ENCODE measurements at regions not wholly inside any gene's neighbourhood (a gene's known extent, or its start where the extent isn't known, plus 50 kb on each side); places are given as distances from the start of the nearest gene placed in this dataset.

GRCh38 chr6:6911391-6911790, 196.4 kb upstream of the RREB1 start:
- no peaks in the 10 kb centered on the region for H3K36me3 ChIP-seq (ENCODE audit: control insufficient read depth in 1 of 2, insufficient read depth in 2 of 2, low read length in 2 of 2)
- peaks cover 11% of the 10 kb centered on the region for H3K79me1 ChIP-seq (ENCODE audit: low read length)
- H2BK5ac ChIP-seq (ENCODE audit: low read depth, low read length, poor library complexity): no peak overlapping the region
- H3K27me3 ChIP-seq (ENCODE audit: insufficient read depth, low read length): no peaks in the 10 kb centered on the region
- H3K9me3 ChIP-seq (ENCODE audit: insufficient read depth, low read depth, low read length): no peaks in the 10 kb centered on the region
- H4K91ac ChIP-seq (ENCODE audit: low read depth, low read length): no peak overlapping the region
- H3K4ac ChIP-seq (ENCODE audit: low read depth, low read length): no peak overlapping the region
- no peak overlapping the region for H2BK120ac ChIP-seq (ENCODE audit: insufficient read depth, low read length, poor library complexity)
- H4K12ac ChIP-seq (ENCODE audit: low read depth, low read length): no peak overlapping the region
- WGBS (ENCODE audit: extremely low coverage, insufficient coverage, insufficient read length): no CpG with 5 or more reads among the region's 5 CpGs
- peaks cover 4 to 5% of the 10 kb centered on the region in 2 experiments for H3K4me1 ChIP-seq (ENCODE audit: control insufficient read depth in 1 of 2, insufficient read depth in 2 of 2, low read length in 2 of 2)
- H4K8ac ChIP-seq (ENCODE audit: low read depth, low read length): no peak overlapping the region
- H3K9ac ChIP-seq (ENCODE audit: low read length): no peak overlapping the region
- no peak overlapping the region for H3K4me2 ChIP-seq (ENCODE audit: low read length)
- no peaks in the 10 kb centered on the region for H3K79me2 ChIP-seq (ENCODE audit: control insufficient read depth, insufficient read depth, low read length, poor library complexity)
- no peak overlapping the region for H3K23ac ChIP-seq (ENCODE audit: low read length)
- H2AFZ ChIP-seq (ENCODE audit: insufficient read depth, low read length, poor library complexity): no peak overlapping the region
- DNase-seq: no peak
- no peak overlapping the region for H3K18ac ChIP-seq (ENCODE audit: low read length)
- H3K4me3 ChIP-seq (ENCODE audit: low read depth, low read length): no peak overlapping the region
- H2BK12ac ChIP-seq (ENCODE audit: low read length): no peak overlapping the region
- no peak overlapping the region for H2AK5ac ChIP-seq (ENCODE audit: low read length)
- H3K14ac ChIP-seq (ENCODE audit: low read length): no peak overlapping the region
- H3K27ac ChIP-seq (ENCODE audit: low read depth, low read length): no peak overlapping the region

- no peak overlapping the region for H3K18ac ChIP-seq (ENCODE audit: low read length)
- DNase-seq: no peak
- H2AK5ac ChIP-seq (ENCODE audit: low read length): no peak overlapping the region
- no peak overlapping the region for H3K4ac ChIP-seq (ENCODE audit: low read depth, low read length)
- no peak overlapping the region for H4K8ac ChIP-seq (ENCODE audit: low read depth, low read length)
- no peaks in the 10 kb centered on the region for H3K27me3 ChIP-seq (ENCODE audit: insufficient read depth, low read length)
- H2AFZ ChIP-seq (ENCODE audit: insufficient read depth, low read length, poor library complexity): no peak overlapping the region
- no peak overlapping the region for H2BK5ac ChIP-seq (ENCODE audit: low read depth, low read length, poor library complexity)
- H3K23ac ChIP-seq (ENCODE audit: low read length): no peak overlapping the region
- H3K27ac ChIP-seq (ENCODE audit: low read depth, low read length): no peak overlapping the region
- no peak overlapping the region for H3K4me2 ChIP-seq (ENCODE audit: low read length)
- H3K4me1 ChIP-seq (ENCODE audit: control insufficient read depth in 1 of 2, insufficient read depth in 2 of 2, low read length in 2 of 2): peaks cover 12 to 13% of the 10 kb centered on the region in 2 experiments
- H2BK120ac ChIP-seq (ENCODE audit: insufficient read depth, low read length, poor library complexity): no peak overlapping the region
- H3K36me3 ChIP-seq (ENCODE audit: control insufficient read depth in 1 of 2, insufficient read depth in 2 of 2, low read length in 2 of 2): no peaks in the 10 kb centered on the region
- H3K79me2 ChIP-seq (ENCODE audit: control insufficient read depth, insufficient read depth, low read length, poor library complexity): no peaks in the 10 kb centered on the region
- no CpG with 5 or more reads among the region's 11 CpGs for WGBS (ENCODE audit: extremely low coverage, insufficient coverage, insufficient read length)
- H2BK12ac ChIP-seq (ENCODE audit: low read length): no peak overlapping the region
- no peak overlapping the region for H4K91ac ChIP-seq (ENCODE audit: low read depth, low read length)
- no peak overlapping the region for H3K14ac ChIP-seq (ENCODE audit: low read length)
- peaks cover 14% of the 10 kb centered on the region for H3K79me1 ChIP-seq (ENCODE audit: low read length)
- no peak overlapping the region for H4K12ac ChIP-seq (ENCODE audit: low read depth, low read length)
- H3K9me3 ChIP-seq (ENCODE audit: insufficient read depth, low read depth, low read length): no peaks in the 10 kb centered on the region
- no peak overlapping the region for H3K4me3 ChIP-seq (ENCODE audit: low read depth, low read length)
- H3K9ac ChIP-seq (ENCODE audit: low read length): no peak overlapping the region
Measured at GRCh38 chr6:6912817-6913744, 194.7 kb upstream of the RREB1 start.

GRCh38 chr6:6915219-6915618, 192.5 kb upstream of the RREB1 start:
- no CpG with 5 or more reads among the region's 3 CpGs for WGBS (ENCODE audit: extremely low coverage, insufficient coverage, insufficient read length)
- no peaks in the 10 kb centered on the region for H3K9me3 ChIP-seq (ENCODE audit: insufficient read depth, low read depth, low read length)

GRCh38 chr6:6915813-6916547, 191.8 kb upstream of the RREB1 start:
- H3K79me1 ChIP-seq (ENCODE audit: low read length): peaks cover 7% of the 10 kb centered on the region
- peak overlapping the region; percentile 8 for H3K27ac ChIP-seq (ENCODE audit: low read depth, low read length)
- H2AFZ ChIP-seq (ENCODE audit: insufficient read depth, low read length, poor library complexity): peak overlapping the region; percentile 38
- DNase-seq: peak in 1 of 2 donors; percentile 6
- no peaks in the 10 kb centered on the region for H3K27me3 ChIP-seq (ENCODE audit: insufficient read depth, low read length)
- H3K9me3 ChIP-seq (ENCODE audit: insufficient read depth, low read depth, low read length): no peaks in the 10 kb centered on the region
- no peak overlapping the region for H4K12ac ChIP-seq (ENCODE audit: low read depth, low read length)
- H2BK120ac ChIP-seq (ENCODE audit: insufficient read depth, low read length, poor library complexity): peak overlapping the region; percentile 15
- H2BK12ac ChIP-seq (ENCODE audit: low read length): peak overlapping the region; percentile 46
- H2BK5ac ChIP-seq (ENCODE audit: low read depth, low read length, poor library complexity): no peak overlapping the region
- no peak overlapping the region for H2AK5ac ChIP-seq (ENCODE audit: low read length)
- H3K79me2 ChIP-seq (ENCODE audit: control insufficient read depth, insufficient read depth, low read length, poor library complexity): no peaks in the 10 kb centered on the region
- no peak overlapping the region for H3K9ac ChIP-seq (ENCODE audit: low read length)
- peak overlapping the region; percentile 56 for H4K8ac ChIP-seq (ENCODE audit: low read depth, low read length)
- no peak overlapping the region for H3K4ac ChIP-seq (ENCODE audit: low read depth, low read length)
- no peak overlapping the region for H3K23ac ChIP-seq (ENCODE audit: low read length)
- H3K14ac ChIP-seq (ENCODE audit: low read length): peak overlapping the region; percentile 27
- peak overlapping the region; percentile 54 for H4K91ac ChIP-seq (ENCODE audit: low read depth, low read length)
- no peaks in the 10 kb centered on the region for H3K36me3 ChIP-seq (ENCODE audit: control insufficient read depth in 1 of 2, insufficient read depth in 2 of 2, low read length in 2 of 2)
- no peak overlapping the region for H3K4me3 ChIP-seq (ENCODE audit: low read depth, low read length)
- no peak overlapping the region for H3K4me2 ChIP-seq (ENCODE audit: low read length)
- peaks cover 12 to 13% of the 10 kb centered on the region in 2 experiments for H3K4me1 ChIP-seq (ENCODE audit: control insufficient read depth in 1 of 2, insufficient read depth in 2 of 2, low read length in 2 of 2)
- H3K18ac ChIP-seq (ENCODE audit: low read length): no peak overlapping the region
- WGBS (ENCODE audit: extremely low coverage, insufficient coverage, insufficient read length): no CpG with 5 or more reads among the region's 9 CpGs

More at GRCh38 chr6:6915219-6915618, 192.5 kb upstream of the RREB1 start:
- no peak overlapping the region for H3K18ac ChIP-seq (ENCODE audit: low read length)
- no peak overlapping the region for H4K8ac ChIP-seq (ENCODE audit: low read depth, low read length)
- no peaks in the 10 kb centered on the region for H3K27me3 ChIP-seq (ENCODE audit: insufficient read depth, low read length)
- H2AFZ ChIP-seq (ENCODE audit: insufficient read depth, low read length, poor library complexity): no peak overlapping the region
- H3K9ac ChIP-seq (ENCODE audit: low read length): no peak overlapping the region
- no peak overlapping the region for H3K23ac ChIP-seq (ENCODE audit: low read length)
- peaks cover 12 to 13% of the 10 kb centered on the region in 2 experiments for H3K4me1 ChIP-seq (ENCODE audit: control insufficient read depth in 1 of 2, insufficient read depth in 2 of 2, low read length in 2 of 2)
- no peaks in the 10 kb centered on the region for H3K79me2 ChIP-seq (ENCODE audit: control insufficient read depth, insufficient read depth, low read length, poor library complexity)
- H3K79me1 ChIP-seq (ENCODE audit: low read length): peaks cover 7% of the 10 kb centered on the region
- H4K91ac ChIP-seq (ENCODE audit: low read depth, low read length): no peak overlapping the region
- DNase-seq: no peak
- no peak overlapping the region for H2BK5ac ChIP-seq (ENCODE audit: low read depth, low read length, poor library complexity)
- H3K4me3 ChIP-seq (ENCODE audit: low read depth, low read length): no peak overlapping the region
- no peak overlapping the region for H3K4ac ChIP-seq (ENCODE audit: low read depth, low read length)
- H2AK5ac ChIP-seq (ENCODE audit: low read length): no peak overlapping the region
- H2BK12ac ChIP-seq (ENCODE audit: low read length): no peak overlapping the region
- H4K12ac ChIP-seq (ENCODE audit: low read depth, low read length): no peak overlapping the region
- no peak overlapping the region for H3K14ac ChIP-seq (ENCODE audit: low read length)
- H2BK120ac ChIP-seq (ENCODE audit: insufficient read depth, low read length, poor library complexity): no peak overlapping the region
- H3K36me3 ChIP-seq (ENCODE audit: control insufficient read depth in 1 of 2, insufficient read depth in 2 of 2, low read length in 2 of 2): no peaks in the 10 kb centered on the region
- no peak overlapping the region for H3K27ac ChIP-seq (ENCODE audit: low read depth, low read length)
- no peak overlapping the region for H3K4me2 ChIP-seq (ENCODE audit: low read length)
